ENCODE measurements at regions not wholly inside any gene's neighbourhood (a gene's known extent, or its start where the extent isn't known, plus 50 kb on each side); places are given as distances from the start of the nearest gene placed in this dataset.

- Histone ChIP-seq H3K4me3 (ENCODE audit: low read length in 2 of 2) (no peak overlapping the region), H3K9me3 (ENCODE audit: control insufficient read depth in 2 of 2, low read length in 2 of 2) (no peaks in the 10 kb centered on the region), H3K27ac (ENCODE audit: low read depth in 2 of 2, low read length in 2 of 2) (no peak overlapping the region), H3K4me1 (ENCODE audit: control insufficient read depth in 2 of 2, insufficient read depth in 2 of 2, low read length in 2 of 2) (no peaks in the 10 kb centered on the region), H3K9ac (ENCODE audit: low read depth in 1 of 2, low read length in 2 of 2) (no peak overlapping the region), H3K36me3 (ENCODE audit: control insufficient read depth in 2 of 2, insufficient read depth in 2 of 2, low read length in 2 of 2) (no peaks in the 10 kb centered on the region), H3K27me3 (ENCODE audit: control insufficient read depth in 2 of 2, insufficient read depth in 2 of 2, low read length in 2 of 2) (no peaks in the 10 kb centered on the region)
Observed at GRCh38 chr11:92781151-92781550, 188.3 kb upstream of the MTNR1B start.

- Histone ChIP-seq H3K4me1 (ENCODE audit: control insufficient read depth in 2 of 2, insufficient read depth in 2 of 2, low read length in 2 of 2) (no peaks in the 10 kb centered on the region), H3K9ac (ENCODE audit: low read depth in 1 of 2, low read length in 2 of 2) (no peak overlapping the region), H3K9me3 (ENCODE audit: control insufficient read depth in 2 of 2, low read length in 2 of 2) (no peaks in the 10 kb centered on the region)
Observed at GRCh38 chr11:92782806-92783205, 186.6 kb upstream of the MTNR1B start.

GRCh38 chr11:92784331-92784730 lies 185.1 kb upstream of the MTNR1B start:
- Histone ChIP-seq H3K27ac (ENCODE audit: low read depth in 2 of 2, low read length in 2 of 2) (no peak overlapping the region), H3K9me3 (ENCODE audit: control insufficient read depth in 2 of 2, low read length in 2 of 2) (no peaks in the 10 kb centered on the region), H3K4me1 (ENCODE audit: control insufficient read depth in 2 of 2, insufficient read depth in 2 of 2, low read length in 2 of 2) (no peaks in the 10 kb centered on the region), H3K9ac (ENCODE audit: low read depth in 1 of 2, low read length in 2 of 2) (no peak overlapping the region), H3K36me3 (ENCODE audit: control insufficient read depth in 2 of 2, insufficient read depth in 2 of 2, low read length in 2 of 2) (no peaks in the 10 kb centered on the region), H3K4me3 (ENCODE audit: low read length in 2 of 2) (no peak overlapping the region), H3K27me3 (ENCODE audit: control insufficient read depth in 2 of 2, insufficient read depth in 2 of 2, low read length in 2 of 2) (no peaks in the 10 kb centered on the region)

More at GRCh38 chr11:92782806-92783205, 186.6 kb upstream of the MTNR1B start:
- Histone ChIP-seq H3K36me3 (ENCODE audit: control insufficient read depth in 2 of 2, insufficient read depth in 2 of 2, low read length in 2 of 2) (no peaks in the 10 kb centered on the region), H3K4me3 (ENCODE audit: low read length in 2 of 2) (no peak overlapping the region), H3K27ac (ENCODE audit: low read depth in 2 of 2, low read length in 2 of 2) (no peak overlapping the region), H3K27me3 (ENCODE audit: control insufficient read depth in 2 of 2, insufficient read depth in 2 of 2, low read length in 2 of 2) (no peaks in the 10 kb centered on the region)

GRCh38 chr11:92787638-92788037 lies 181.8 kb upstream of the MTNR1B start:
- no peaks in the 10 kb centered on the region for H3K4me1 ChIP-seq (ENCODE audit: control insufficient read depth in 2 of 2, insufficient read depth in 2 of 2, low read length in 2 of 2)
- no peaks in the 10 kb centered on the region for H3K27me3 ChIP-seq (ENCODE audit: control insufficient read depth in 2 of 2, insufficient read depth in 2 of 2, low read length in 2 of 2)
- H3K9me3 ChIP-seq (ENCODE audit: control insufficient read depth in 2 of 2, low read length in 2 of 2), result no peaks in the 10 kb centered on the region
- H3K27ac ChIP-seq (ENCODE audit: low read depth in 2 of 2, low read length in 2 of 2), result no peak overlapping the region
- no peak overlapping the region for H3K9ac ChIP-seq (ENCODE audit: low read depth in 1 of 2, low read length in 2 of 2)
- H3K36me3 ChIP-seq (ENCODE audit: control insufficient read depth in 2 of 2, insufficient read depth in 2 of 2, low read length in 2 of 2), result no peaks in the 10 kb centered on the region
- no peak overlapping the region for H3K4me3 ChIP-seq (ENCODE audit: low read length in 2 of 2)

- no peaks in the 10 kb centered on the region for H3K27me3 ChIP-seq (ENCODE audit: control insufficient read depth in 2 of 2, insufficient read depth in 2 of 2, low read length in 2 of 2)
- no peaks in the 10 kb centered on the region for H3K4me1 ChIP-seq (ENCODE audit: control insufficient read depth in 2 of 2, insufficient read depth in 2 of 2, low read length in 2 of 2)
- no peaks in the 10 kb centered on the region for H3K36me3 ChIP-seq (ENCODE audit: control insufficient read depth in 2 of 2, insufficient read depth in 2 of 2, low read length in 2 of 2)
- no peak overlapping the region for H3K27ac ChIP-seq (ENCODE audit: low read depth in 2 of 2, low read length in 2 of 2)
- H3K9ac ChIP-seq (ENCODE audit: low read depth in 1 of 2, low read length in 2 of 2), result no peak overlapping the region
- no peak overlapping the region for H3K4me3 ChIP-seq (ENCODE audit: low read length in 2 of 2)
- no peaks in the 10 kb centered on the region for H3K9me3 ChIP-seq (ENCODE audit: control insufficient read depth in 2 of 2, low read length in 2 of 2)
Observed at GRCh38 chr11:92789761-92790160, 179.7 kb upstream of the MTNR1B start.

- no peak overlapping the region for H3K9ac ChIP-seq (ENCODE audit: low read depth in 1 of 2, low read length in 2 of 2)
- H3K36me3 ChIP-seq (ENCODE audit: control insufficient read depth in 2 of 2, insufficient read depth in 2 of 2, low read length in 2 of 2), result no peaks in the 10 kb centered on the region
- H3K4me1 ChIP-seq (ENCODE audit: control insufficient read depth in 2 of 2, insufficient read depth in 2 of 2, low read length in 2 of 2), result no peaks in the 10 kb centered on the region
- no peak overlapping the region for H3K27ac ChIP-seq (ENCODE audit: low read depth in 2 of 2, low read length in 2 of 2)
- no peaks in the 10 kb centered on the region for H3K9me3 ChIP-seq (ENCODE audit: control insufficient read depth in 2 of 2, low read length in 2 of 2)
- H3K27me3 ChIP-seq (ENCODE audit: control insufficient read depth in 2 of 2, insufficient read depth in 2 of 2, low read length in 2 of 2), result no peaks in the 10 kb centered on the region
- H3K4me3 ChIP-seq (ENCODE audit: low read length in 2 of 2), result no peak overlapping the region
Observed at GRCh38 chr11:92790366-92790765, 179.1 kb upstream of the MTNR1B start.

GRCh38 chr11:92790926-92791616 lies 178.4 kb upstream of the MTNR1B start:
- Histone ChIP-seq H3K36me3 (ENCODE audit: control insufficient read depth in 2 of 2, insufficient read depth in 2 of 2, low read length in 2 of 2) (no peaks in the 10 kb centered on the region), H3K4me3 (ENCODE audit: low read length in 2 of 2) (no peak overlapping the region), H3K9ac (ENCODE audit: low read depth in 1 of 2, low read length in 2 of 2) (no peak overlapping the region)

GRCh38 chr11:92791886-92792285 lies 177.6 kb upstream of the MTNR1B start:
- no peak overlapping the region for H3K27ac ChIP-seq (ENCODE audit: low read depth in 2 of 2, low read length in 2 of 2)

More at GRCh38 chr11:92790926-92791616, 178.4 kb upstream of the MTNR1B start:
- H3K27ac ChIP-seq (ENCODE audit: low read depth in 2 of 2, low read length in 2 of 2), result no peak overlapping the region
- no peaks in the 10 kb centered on the region for H3K9me3 ChIP-seq (ENCODE audit: control insufficient read depth in 2 of 2, low read length in 2 of 2)
- no peaks in the 10 kb centered on the region for H3K4me1 ChIP-seq (ENCODE audit: control insufficient read depth in 2 of 2, insufficient read depth in 2 of 2, low read length in 2 of 2)
- H3K27me3 ChIP-seq (ENCODE audit: control insufficient read depth in 2 of 2, insufficient read depth in 2 of 2, low read length in 2 of 2), result no peaks in the 10 kb centered on the region

GRCh38 chr11:92793189-92793588 lies 176.3 kb upstream of the MTNR1B start:
- Histone ChIP-seq H3K9me3 (ENCODE audit: control insufficient read depth in 2 of 2, low read length in 2 of 2) (no peaks in the 10 kb centered on the region), H3K4me1 (ENCODE audit: control insufficient read depth in 2 of 2, insufficient read depth in 2 of 2, low read length in 2 of 2) (no peaks in the 10 kb centered on the region), H3K4me3 (ENCODE audit: low read length in 2 of 2) (no peak overlapping the region), H3K36me3 (ENCODE audit: control insufficient read depth in 2 of 2, insufficient read depth in 2 of 2, low read length in 2 of 2) (no peaks in the 10 kb centered on the region), H3K27ac (ENCODE audit: low read depth in 2 of 2, low read length in 2 of 2) (no peak overlapping the region), H3K27me3 (ENCODE audit: control insufficient read depth in 2 of 2, insufficient read depth in 2 of 2, low read length in 2 of 2) (no peaks in the 10 kb centered on the region), H3K9ac (ENCODE audit: low read depth in 1 of 2, low read length in 2 of 2) (no peak overlapping the region)

More at GRCh38 chr11:92791886-92792285, 177.6 kb upstream of the MTNR1B start:
- Histone ChIP-seq H3K4me1 (ENCODE audit: control insufficient read depth in 2 of 2, insufficient read depth in 2 of 2, low read length in 2 of 2) (no peaks in the 10 kb centered on the region), H3K4me3 (ENCODE audit: low read length in 2 of 2) (no peak overlapping the region), H3K36me3 (ENCODE audit: control insufficient read depth in 2 of 2, insufficient read depth in 2 of 2, low read length in 2 of 2) (no peaks in the 10 kb centered on the region), H3K9me3 (ENCODE audit: control insufficient read depth in 2 of 2, low read length in 2 of 2) (no peaks in the 10 kb centered on the region), H3K27me3 (ENCODE audit: control insufficient read depth in 2 of 2, insufficient read depth in 2 of 2, low read length in 2 of 2) (no peaks in the 10 kb centered on the region), H3K9ac (ENCODE audit: low read depth in 1 of 2, low read length in 2 of 2) (no peak overlapping the region)

GRCh38 chr11:92794783-92795182 lies 174.7 kb upstream of the MTNR1B start:
- no peaks in the 10 kb centered on the region for H3K9me3 ChIP-seq (ENCODE audit: control insufficient read depth in 2 of 2, low read length in 2 of 2)
- no peaks in the 10 kb centered on the region for H3K27me3 ChIP-seq (ENCODE audit: control insufficient read depth in 2 of 2, insufficient read depth in 2 of 2, low read length in 2 of 2)
- no peak overlapping the region for H3K9ac ChIP-seq (ENCODE audit: low read depth in 1 of 2, low read length in 2 of 2)
- H3K4me1 ChIP-seq (ENCODE audit: control insufficient read depth in 2 of 2, insufficient read depth in 2 of 2, low read length in 2 of 2), result no peaks in the 10 kb centered on the region
- no peak overlapping the region for H3K4me3 ChIP-seq (ENCODE audit: low read length in 2 of 2)
- no peak overlapping the region for H3K27ac ChIP-seq (ENCODE audit: low read depth in 2 of 2, low read length in 2 of 2)
- no peaks in the 10 kb centered on the region for H3K36me3 ChIP-seq (ENCODE audit: control insufficient read depth in 2 of 2, insufficient read depth in 2 of 2, low read length in 2 of 2)
